Astrocyte (in vitro differentiated cells and primary cell): ENCODE measurements at regions not wholly inside any gene's neighbourhood (a gene's known extent, or its start where the extent isn't known, plus 50 kb on each side); places are given as distances from the start of the nearest gene placed in this dataset.

Experiments used
- CTCF ChIP-seq: IDR thresholded peaks from 2 replicates; pipeline ENCODE4 v1.5.1; 2011; ENCODE audit warnings: low read depth, mild to moderate bottlenecking, inconsistent platforms, low read length, moderate library complexity; ENCODE audit not compliant: insufficient read depth
- EZH2 ChIP-seq: IDR thresholded peaks from 2 replicates; pipeline ENCODE4 v1.6.1; 2012; ENCODE audit warnings: mild to moderate bottlenecking, low read length, inconsistent platforms; ENCODE audit not compliant: insufficient read depth

DNA sequence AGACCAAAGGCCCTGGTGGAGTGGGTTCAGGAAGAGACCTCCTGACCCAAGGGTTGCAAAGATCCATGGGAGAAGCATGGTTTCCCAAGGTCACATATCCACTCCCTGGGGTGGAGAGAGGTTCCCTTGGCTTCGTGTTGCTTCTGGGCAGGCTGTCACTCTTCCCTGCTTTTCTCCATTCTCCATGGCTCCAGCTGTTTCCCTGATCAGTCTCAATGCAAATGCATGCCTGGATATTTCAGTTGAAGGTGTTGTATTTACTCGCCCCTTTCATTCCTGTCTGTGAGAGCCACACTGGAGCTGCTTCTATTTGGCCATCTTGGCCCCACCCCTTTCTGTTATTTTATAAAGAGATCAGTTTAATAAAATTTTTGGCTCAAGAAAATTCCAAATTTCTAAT lies 95.0 kb upstream of the PLSCR4 start:
- TF ChIP-seq CTCF = no peak
- no peak for TF ChIP-seq EZH2
